HG02798 (cell line): ENCODE measurements at regions not wholly inside any gene's neighbourhood (a gene's known extent, or its start where the extent isn't known, plus 50 kb on each side); places are given as distances from the start of the nearest gene placed in this dataset.
"Not testable (repeated sequence)": the region's sequence is repeated elsewhere in the genome, so short reads cannot be mapped to it uniquely, and the experiment has no call there.

Experiments used
- ATAC-seq: cut with Tn5 transposase; IDR thresholded peaks from one replicate; pipeline ENCODE4 v1.9.1; 2021; ENCODE audit warnings: mild to moderate bottlenecking; ENCODE audit not compliant: unreplicated experiment, poor library complexity

GRCh38 chr14:26655128-26655527 lies 57.3 kb upstream of the NOVA1 start:
- no peak for ATAC-seq

GRCh38 chr14:26663506-26663905 lies 65.7 kb upstream of the NOVA1 start:
- ATAC-seq: no peak

- not testable (repeated sequence) for ATAC-seq
Observed at GRCh38 chr14:26678732-26679420, 81.0 kb upstream of the NOVA1 start.

- ATAC-seq: no peak
Observed at GRCh38 chr14:26685401-26685800, 87.6 kb upstream of the NOVA1 start.

- ATAC-seq: no peak
Observed at GRCh38 chr14:26687301-26687837, 89.5 kb upstream of the NOVA1 start.

GRCh38 chr14:26694521-26694920 lies 96.7 kb upstream of the NOVA1 start:
- no peak for ATAC-seq

GRCh38 chr14:26702721-26703230 lies 104.9 kb upstream of the NOVA1 start:
- ATAC-seq: no peak

GRCh38 chr14:26703686-26704366 lies 106.0 kb upstream of the NOVA1 start:
- ATAC-seq: no peak

- no peak for ATAC-seq
Observed at GRCh38 chr14:26707234-26707633, 109.4 kb upstream of the NOVA1 start.

GRCh38 chr14:26709019-26709418 lies 111.2 kb upstream of the NOVA1 start:
- no peak for ATAC-seq

- no peak for ATAC-seq
Observed at GRCh38 chr14:26719514-26719913, 121.7 kb upstream of the NOVA1 start.

GRCh38 chr14:26722258-26722657 lies 124.4 kb upstream of the NOVA1 start:
- ATAC-seq: no peak

GRCh38 chr14:26729851-26730250 lies 132.0 kb upstream of the NOVA1 start:
- no peak for ATAC-seq

GRCh38 chr14:26730929-26731618 lies 133.2 kb upstream of the NOVA1 start:
- no peak for ATAC-seq

- no peak for ATAC-seq
Observed at GRCh38 chr14:26735811-26736210, 138.0 kb upstream of the NOVA1 start.

GRCh38 chr14:26738571-26738970 lies 140.7 kb upstream of the NOVA1 start:
- no peak for ATAC-seq

GRCh38 chr14:26741711-26742212 lies 143.9 kb upstream of the NOVA1 start:
- no peak for ATAC-seq

- ATAC-seq: no peak
Observed at GRCh38 chr14:26743284-26743683, 145.5 kb upstream of the NOVA1 start.

GRCh38 chr14:26744903-26745302 lies 147.1 kb upstream of the NOVA1 start:
- no peak for ATAC-seq

- ATAC-seq: no peak
Observed at GRCh38 chr14:26761532-26761931, 163.7 kb upstream of the NOVA1 start.

GRCh38 chr14:26765301-26765700 lies 167.5 kb upstream of the NOVA1 start:
- no peak for ATAC-seq
